ENCODE measurements at regions not wholly inside any gene's neighbourhood (a gene's known extent, or its start where the extent isn't known, plus 50 kb on each side); places are given as distances from the start of the nearest gene placed in this dataset.

- Histone ChIP-seq H3K79me2 (ENCODE audit: control insufficient read depth, insufficient read depth, low read length) (no peaks in the 10 kb centered on the region), H2AFZ (ENCODE audit: insufficient read depth, low read depth, low read length, poor library complexity, severe bottlenecking) (no peak overlapping the region), H3K9ac (ENCODE audit: low read length) (no peak overlapping the region), H3K36me3 (replicated peaks in 1 of 2; ENCODE audit: control extremely low read depth in 1 of 2, control insufficient read depth in 1 of 2, extremely low read depth in 1 of 2, insufficient read depth in 2 of 2, low read length in 1 of 2) (no peaks in the 10 kb centered on the region), H3K9me3 (ENCODE audit: control extremely low read depth in 1 of 3, control insufficient read depth in 2 of 3, insufficient read depth in 1 of 3, low read length in 2 of 3) (peaks cover 0 to 11% (median 0%) of the 10 kb centered on the region in 3 donors), H3K4me3 (ENCODE audit: control extremely low read depth in 1 of 5, extremely low read depth in 1 of 5, insufficient read depth in 1 of 5, low read depth in 2 of 5, low read length in 4 of 5) (no peak overlapping the region), H3K4me2 (replicated peaks; ENCODE audit: low read depth, low read length, poor library complexity, severe bottlenecking) (no peak overlapping the region), H3K27ac (ENCODE audit: low read length in 2 of 2) (no peak overlapping the region), H3K27me3 (replicated peaks in 1 of 4; ENCODE audit: control extremely low read depth in 1 of 4, control insufficient read depth in 3 of 4, insufficient read depth in 4 of 4, low read length in 3 of 4) (peaks cover 0 to 2% (median 0%) of the 10 kb centered on the region in 4 experiments), H3K4me1 (ENCODE audit: control insufficient read depth in 2 of 2, insufficient read depth in 2 of 2, low read length in 2 of 2) (no peaks in the 10 kb centered on the region), H4K20me1 (ENCODE audit: control insufficient read depth, insufficient read depth, low read length, poor library complexity, severe bottlenecking) (no peaks in the 10 kb centered on the region)
- CTCF ChIA-PET, result no interaction called here
- WGBS (ENCODE audit: insufficient coverage), result no CpG with 5 or more reads among the region's 4 CpGs
- ATAC-seq (ENCODE audit: low read depth) (no peak), DNase-seq (no peak)
- H3K27me3 Mint-ChIP-seq, result peaks cover 30% of the 10 kb centered on the region
- no peak overlapping the region for H3K27ac Mint-ChIP-seq
- H3K4me1 Mint-ChIP-seq, result no peaks in the 10 kb centered on the region
- no peak overlapping the region for H3K4me3 Mint-ChIP-seq
- POLR2A ChIA-PET, result no interaction called here
- no peak for TF ChIP-seq EZH2 (IDR thresholded peaks at IDR 0.05; ENCODE audit: borderline replicate concordance, insufficient read depth, low read depth, low read length, poor library complexity, severe bottlenecking)
- TF ChIP-seq CTCF (IDR thresholded peaks at IDR 0.05), result no peak
- intact Hi-C loops (cut with micrococcal nuclease), result no loop called here
- H3K9me3 Mint-ChIP-seq (ENCODE audit: insufficient read depth), result peaks cover 8% of the 10 kb centered on the region
Measured at GRCh38 chr2:160838691-160839090, 321.5 kb upstream of the TANK start.

GRCh38 chr2:160842286-160842685, 317.9 kb upstream of the TANK start:
- no peaks in the 10 kb centered on the region for H3K4me1 ChIP-seq (ENCODE audit: control insufficient read depth in 2 of 2, insufficient read depth in 2 of 2, low read length in 2 of 2)
- H3K36me3 ChIP-seq (replicated peaks in 1 of 2; ENCODE audit: control extremely low read depth in 1 of 2, control insufficient read depth in 1 of 2, extremely low read depth in 1 of 2, insufficient read depth in 2 of 2, low read length in 1 of 2), result no peaks in the 10 kb centered on the region
- DNase-seq (no peak), ATAC-seq (ENCODE audit: low read depth) (no peak)
- intact Hi-C loops (cut with micrococcal nuclease), result no loop called here
- POLR2A ChIA-PET, result no interaction called here
- H3K9me3 Mint-ChIP-seq (ENCODE audit: insufficient read depth), result peaks cover 13% of the 10 kb centered on the region
- H3K4me3 ChIP-seq (ENCODE audit: control extremely low read depth in 1 of 5, extremely low read depth in 1 of 5, insufficient read depth in 1 of 5, low read depth in 2 of 5, low read length in 4 of 5), result no peak overlapping the region
- peaks cover 0 to 15% (median 0%) of the 10 kb centered on the region in 3 donors for H3K9me3 ChIP-seq (ENCODE audit: control extremely low read depth in 1 of 3, control insufficient read depth in 2 of 3, insufficient read depth in 1 of 3, low read length in 2 of 3)
- no peak overlapping the region for H3K27ac Mint-ChIP-seq
- no peak for TF ChIP-seq EZH2 (IDR thresholded peaks at IDR 0.05; ENCODE audit: borderline replicate concordance, insufficient read depth, low read depth, low read length, poor library complexity, severe bottlenecking)
- TF ChIP-seq CTCF (IDR thresholded peaks at IDR 0.05), result no peak
- H4K20me1 ChIP-seq (ENCODE audit: control insufficient read depth, insufficient read depth, low read length, poor library complexity, severe bottlenecking), result no peaks in the 10 kb centered on the region
- H3K27ac ChIP-seq (ENCODE audit: low read length in 2 of 2), result no peak overlapping the region
- H3K27me3 Mint-ChIP-seq, result peaks cover 25% of the 10 kb centered on the region
- H3K79me2 ChIP-seq (ENCODE audit: control insufficient read depth, insufficient read depth, low read length), result no peaks in the 10 kb centered on the region
- H3K27me3 ChIP-seq (replicated peaks in 1 of 4; ENCODE audit: control extremely low read depth in 1 of 4, control insufficient read depth in 3 of 4, insufficient read depth in 4 of 4, low read length in 3 of 4), result peaks cover 0 to 3% (median under 1%) of the 10 kb centered on the region in 4 experiments
- CTCF ChIA-PET, result no interaction called here
- no peaks in the 10 kb centered on the region for H3K4me1 Mint-ChIP-seq
- WGBS (ENCODE audit: insufficient coverage), result 70% methylated on average over 2 of the region's 4 CpGs
- no peak overlapping the region for H2AFZ ChIP-seq (ENCODE audit: insufficient read depth, low read depth, low read length, poor library complexity, severe bottlenecking)
- H3K4me2 ChIP-seq (replicated peaks; ENCODE audit: low read depth, low read length, poor library complexity, severe bottlenecking), result no peak overlapping the region
- no peak overlapping the region for H3K9ac ChIP-seq (ENCODE audit: low read length)
- H3K4me3 Mint-ChIP-seq, result no peak overlapping the region

Data from B cell (primary cell).